H1 (cell line): ENCODE measurements at regions not wholly inside any gene's neighbourhood (a gene's known extent, or its start where the extent isn't known, plus 50 kb on each side); places are given as distances from the start of the nearest gene placed in this dataset.

Experiments
- EZH2 ChIP-seq: fragments of 200-600 bp; sonication (generic); IDR thresholded peaks from 2 replicates; pipeline ENCODE4 v1.7.1; 2012; ENCODE audit warnings: low read depth, mild to moderate bottlenecking, moderate library complexity, low read length, inconsistent platforms; ENCODE audit not compliant: severe bottlenecking
- HDAC2 ChIP-seq, 2 experiments: fragments of 300-600 bp in 1 of 2; sonication (generic) in 1 of 2; IDR thresholded peaks; 2 replicates each; pipeline ENCODE4 v1.6.1; 2011 to 2012; ENCODE audit warnings: low read depth in 2 of 2, low read length in 2 of 2, mild to moderate bottlenecking in 2 of 2, moderate library complexity in 2 of 2, borderline replicate concordance in 1 of 2, inconsistent platforms in 1 of 2
- POU5F1 ChIP-seq: IDR thresholded peaks from 2 replicates; pipeline ENCODE4 v1.6.1; 2011; ENCODE audit warnings: low read depth, mild to moderate bottlenecking, low read length, moderate library complexity
- RFX5 ChIP-seq: IDR thresholded peaks from 2 replicates; pipeline ENCODE4 v1.6.1; 2011; ENCODE audit warnings: low read depth, low read length, improper control_type of control experiment, borderline replicate concordance
- SP4 ChIP-seq: IDR thresholded peaks from 2 replicates; pipeline ENCODE4 v1.6.1; 2012; ENCODE audit warnings: low read length, inconsistent platforms
- TF ChIP-seq, protein P1 (sequence below): fragments of 300-600 bp; sonication (generic); IDR thresholded peaks from 2 replicates; pipeline ENCODE4 v1.7.1; 2012; ENCODE audit warnings: low read length, moderate library complexity, mild to moderate bottlenecking, inconsistent platforms; ENCODE audit not compliant: insufficient replicate concordance

GRCh38 chr4:158042591-158043030 lies 130.2 kb downstream of the GASK1B start (continued):
- TF ChIP-seq, protein P1, sequence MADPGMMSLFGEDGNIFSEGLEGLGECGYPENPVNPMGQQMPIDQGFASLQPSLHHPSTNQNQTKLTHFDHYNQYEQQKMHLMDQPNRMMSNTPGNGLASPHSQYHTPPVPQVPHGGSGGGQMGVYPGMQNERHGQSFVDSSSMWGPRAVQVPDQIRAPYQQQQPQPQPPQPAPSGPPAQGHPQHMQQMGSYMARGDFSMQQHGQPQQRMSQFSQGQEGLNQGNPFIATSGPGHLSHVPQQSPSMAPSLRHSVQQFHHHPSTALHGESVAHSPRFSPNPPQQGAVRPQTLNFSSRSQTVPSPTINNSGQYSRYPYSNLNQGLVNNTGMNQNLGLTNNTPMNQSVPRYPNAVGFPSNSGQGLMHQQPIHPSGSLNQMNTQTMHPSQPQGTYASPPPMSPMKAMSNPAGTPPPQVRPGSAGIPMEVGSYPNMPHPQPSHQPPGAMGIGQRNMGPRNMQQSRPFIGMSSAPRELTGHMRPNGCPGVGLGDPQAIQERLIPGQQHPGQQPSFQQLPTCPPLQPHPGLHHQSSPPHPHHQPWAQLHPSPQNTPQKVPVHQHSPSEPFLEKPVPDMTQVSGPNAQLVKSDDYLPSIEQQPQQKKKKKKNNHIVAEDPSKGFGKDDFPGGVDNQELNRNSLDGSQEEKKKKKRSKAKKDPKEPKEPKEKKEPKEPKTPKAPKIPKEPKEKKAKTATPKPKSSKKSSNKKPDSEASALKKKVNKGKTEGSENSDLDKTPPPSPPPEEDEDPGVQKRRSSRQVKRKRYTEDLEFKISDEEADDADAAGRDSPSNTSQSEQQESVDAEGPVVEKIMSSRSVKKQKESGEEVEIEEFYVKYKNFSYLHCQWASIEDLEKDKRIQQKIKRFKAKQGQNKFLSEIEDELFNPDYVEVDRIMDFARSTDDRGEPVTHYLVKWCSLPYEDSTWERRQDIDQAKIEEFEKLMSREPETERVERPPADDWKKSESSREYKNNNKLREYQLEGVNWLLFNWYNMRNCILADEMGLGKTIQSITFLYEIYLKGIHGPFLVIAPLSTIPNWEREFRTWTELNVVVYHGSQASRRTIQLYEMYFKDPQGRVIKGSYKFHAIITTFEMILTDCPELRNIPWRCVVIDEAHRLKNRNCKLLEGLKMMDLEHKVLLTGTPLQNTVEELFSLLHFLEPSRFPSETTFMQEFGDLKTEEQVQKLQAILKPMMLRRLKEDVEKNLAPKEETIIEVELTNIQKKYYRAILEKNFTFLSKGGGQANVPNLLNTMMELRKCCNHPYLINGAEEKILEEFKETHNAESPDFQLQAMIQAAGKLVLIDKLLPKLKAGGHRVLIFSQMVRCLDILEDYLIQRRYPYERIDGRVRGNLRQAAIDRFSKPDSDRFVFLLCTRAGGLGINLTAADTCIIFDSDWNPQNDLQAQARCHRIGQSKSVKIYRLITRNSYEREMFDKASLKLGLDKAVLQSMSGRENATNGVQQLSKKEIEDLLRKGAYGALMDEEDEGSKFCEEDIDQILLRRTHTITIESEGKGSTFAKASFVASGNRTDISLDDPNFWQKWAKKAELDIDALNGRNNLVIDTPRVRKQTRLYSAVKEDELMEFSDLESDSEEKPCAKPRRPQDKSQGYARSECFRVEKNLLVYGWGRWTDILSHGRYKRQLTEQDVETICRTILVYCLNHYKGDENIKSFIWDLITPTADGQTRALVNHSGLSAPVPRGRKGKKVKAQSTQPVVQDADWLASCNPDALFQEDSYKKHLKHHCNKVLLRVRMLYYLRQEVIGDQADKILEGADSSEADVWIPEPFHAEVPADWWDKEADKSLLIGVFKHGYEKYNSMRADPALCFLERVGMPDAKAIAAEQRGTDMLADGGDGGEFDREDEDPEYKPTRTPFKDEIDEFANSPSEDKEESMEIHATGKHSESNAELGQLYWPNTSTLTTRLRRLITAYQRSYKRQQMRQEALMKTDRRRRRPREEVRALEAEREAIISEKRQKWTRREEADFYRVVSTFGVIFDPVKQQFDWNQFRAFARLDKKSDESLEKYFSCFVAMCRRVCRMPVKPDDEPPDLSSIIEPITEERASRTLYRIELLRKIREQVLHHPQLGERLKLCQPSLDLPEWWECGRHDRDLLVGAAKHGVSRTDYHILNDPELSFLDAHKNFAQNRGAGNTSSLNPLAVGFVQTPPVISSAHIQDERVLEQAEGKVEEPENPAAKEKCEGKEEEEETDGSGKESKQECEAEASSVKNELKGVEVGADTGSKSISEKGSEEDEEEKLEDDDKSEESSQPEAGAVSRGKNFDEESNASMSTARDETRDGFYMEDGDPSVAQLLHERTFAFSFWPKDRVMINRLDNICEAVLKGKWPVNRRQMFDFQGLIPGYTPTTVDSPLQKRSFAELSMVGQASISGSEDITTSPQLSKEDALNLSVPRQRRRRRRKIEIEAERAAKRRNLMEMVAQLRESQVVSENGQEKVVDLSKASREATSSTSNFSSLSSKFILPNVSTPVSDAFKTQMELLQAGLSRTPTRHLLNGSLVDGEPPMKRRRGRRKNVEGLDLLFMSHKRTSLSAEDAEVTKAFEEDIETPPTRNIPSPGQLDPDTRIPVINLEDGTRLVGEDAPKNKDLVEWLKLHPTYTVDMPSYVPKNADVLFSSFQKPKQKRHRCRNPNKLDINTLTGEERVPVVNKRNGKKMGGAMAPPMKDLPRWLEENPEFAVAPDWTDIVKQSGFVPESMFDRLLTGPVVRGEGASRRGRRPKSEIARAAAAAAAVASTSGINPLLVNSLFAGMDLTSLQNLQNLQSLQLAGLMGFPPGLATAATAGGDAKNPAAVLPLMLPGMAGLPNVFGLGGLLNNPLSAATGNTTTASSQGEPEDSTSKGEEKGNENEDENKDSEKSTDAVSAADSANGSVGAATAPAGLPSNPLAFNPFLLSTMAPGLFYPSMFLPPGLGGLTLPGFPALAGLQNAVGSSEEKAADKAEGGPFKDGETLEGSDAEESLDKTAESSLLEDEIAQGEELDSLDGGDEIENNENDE: no peak
- TF ChIP-seq SP4 (no peak), POU5F1 (no peak), HDAC2 (IDR thresholded peaks at IDR 0.05; ENCODE audit: borderline replicate concordance in 1 of 2, low read depth in 2 of 2, low read length in 2 of 2) (no peak), EZH2 (no peak), RFX5 (no peak)
